ENCODE measurements at regions not wholly inside any gene's neighbourhood (a gene's known extent, or its start where the extent isn't known, plus 50 kb on each side); places are given as distances from the start of the nearest gene placed in this dataset.

DNA sequence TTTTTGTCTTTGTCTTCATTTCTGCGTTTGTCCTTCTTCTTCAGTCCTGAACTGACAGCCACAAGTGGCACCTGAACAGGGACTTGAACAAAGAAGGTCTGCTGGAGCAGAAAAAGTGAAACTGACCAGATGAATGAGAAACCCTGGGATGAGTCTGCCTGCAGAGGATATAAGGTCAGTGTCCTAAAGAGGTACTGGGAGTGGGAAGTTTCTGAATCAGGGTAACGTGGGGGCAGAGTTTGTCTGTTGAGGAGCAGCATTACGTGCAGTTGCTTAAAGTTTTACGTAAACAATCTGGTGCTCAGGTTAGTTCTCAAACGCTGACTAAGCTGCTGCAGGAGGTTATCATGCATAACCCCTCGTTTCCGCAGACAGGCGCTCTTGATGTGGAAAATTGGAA lies 2057.6 kb downstream of the TP53TG3F start:
- DNase-seq = no peak

GRCh38 chr16:35523991-35524390 lies 2064.6 kb downstream of the TP53TG3F start:
- peak; percentile 1 for DNase-seq

GRCh38 chr16:35525979-35526590 lies 2066.7 kb downstream of the TP53TG3F start:
- peak; percentile 49 for DNase-seq

DNA sequence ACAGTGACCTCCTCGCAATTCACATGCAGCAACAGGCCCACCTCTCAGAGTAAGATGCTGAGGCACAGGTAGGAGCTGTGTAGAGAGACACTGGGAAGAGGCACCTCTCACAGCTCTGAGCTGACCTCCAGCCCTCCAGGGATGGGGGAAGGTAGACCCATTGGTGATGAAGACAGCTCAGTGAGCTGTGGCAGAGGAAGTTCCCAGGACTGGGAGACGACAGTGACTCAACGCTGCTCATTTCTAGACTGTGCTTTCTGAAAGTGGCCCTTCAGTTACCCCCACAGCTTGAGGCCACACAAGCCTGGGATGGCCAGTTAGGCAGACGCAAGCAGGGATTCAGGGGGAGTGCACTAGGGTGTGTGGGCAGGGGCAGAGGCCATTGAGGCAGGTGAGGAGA lies 2073.2 kb downstream of the TP53TG3F start:
- no peak for DNase-seq

- no peak for DNase-seq
These were observed 2074.3 kb downstream of the TP53TG3F start for GRCh38 chr16:35533683-35534082.

DNA sequence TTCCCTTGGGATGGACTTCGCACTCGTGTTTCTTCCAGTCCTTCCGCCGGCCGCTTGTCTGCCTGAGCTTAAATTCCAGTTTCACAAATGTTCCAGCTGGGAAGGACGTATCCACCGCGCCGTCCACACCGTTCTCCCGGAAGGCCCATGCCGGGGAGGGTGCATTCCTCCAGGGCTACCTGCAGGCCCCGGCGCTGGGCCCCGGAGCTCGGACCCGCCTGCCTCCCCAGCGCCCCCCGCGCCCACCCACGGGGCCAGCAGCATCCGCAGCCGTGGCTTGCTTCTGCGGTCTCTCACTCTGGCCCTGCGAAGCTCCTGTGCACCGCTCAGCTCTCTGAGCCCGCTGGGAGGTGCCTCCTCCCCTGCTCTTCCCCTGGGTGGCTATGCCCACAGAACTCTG lies 2084.1 kb downstream of the TP53TG3F start:
- DNase-seq = no peak

GRCh38 chr16:35552763-35553162 lies 2093.4 kb downstream of the TP53TG3F start:
- no peak for DNase-seq

- DNase-seq = no peak
These were observed 2098.3 kb downstream of the TP53TG3F start for GRCh38 chr16:35557731-35558130.

DNA sequence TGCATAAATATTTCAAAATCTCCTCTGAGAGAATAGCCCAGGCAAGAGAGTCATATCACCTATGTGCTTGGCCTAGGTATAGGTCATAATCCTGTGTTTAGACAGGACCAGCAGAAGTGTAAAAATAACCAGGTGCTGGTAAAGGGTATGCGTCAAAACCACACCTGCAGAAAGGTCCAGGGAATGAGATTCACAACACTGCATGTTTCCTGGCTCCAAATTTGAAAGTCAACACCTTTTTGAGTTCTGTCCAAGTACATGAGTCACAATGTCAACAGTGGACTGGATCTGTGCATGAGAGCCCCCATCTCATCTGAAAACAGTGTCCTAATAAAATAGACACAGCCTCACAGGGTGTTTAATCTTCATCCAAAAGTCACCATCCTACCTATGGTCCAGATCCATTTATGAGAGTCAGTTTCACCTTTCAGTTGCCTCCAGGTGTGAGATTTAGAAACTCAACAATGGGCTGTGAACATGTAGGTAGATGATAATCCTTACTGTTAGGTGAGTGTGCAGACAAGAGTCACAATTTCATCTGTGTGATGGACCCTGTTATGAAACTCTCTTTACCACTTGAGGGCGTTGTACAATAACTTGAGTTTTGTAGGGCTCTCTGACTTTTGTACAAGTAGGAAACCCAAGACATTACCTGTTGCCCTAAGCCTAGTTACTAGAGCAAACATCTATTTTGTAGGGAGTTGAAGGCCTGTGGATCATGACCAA lies 2100.7 kb downstream of the TP53TG3F start:
- no peak for DNase-seq

GRCh38 chr16:35560637-35560984 lies 2101.2 kb downstream of the TP53TG3F start:
- DNase-seq = no peak

DNA sequence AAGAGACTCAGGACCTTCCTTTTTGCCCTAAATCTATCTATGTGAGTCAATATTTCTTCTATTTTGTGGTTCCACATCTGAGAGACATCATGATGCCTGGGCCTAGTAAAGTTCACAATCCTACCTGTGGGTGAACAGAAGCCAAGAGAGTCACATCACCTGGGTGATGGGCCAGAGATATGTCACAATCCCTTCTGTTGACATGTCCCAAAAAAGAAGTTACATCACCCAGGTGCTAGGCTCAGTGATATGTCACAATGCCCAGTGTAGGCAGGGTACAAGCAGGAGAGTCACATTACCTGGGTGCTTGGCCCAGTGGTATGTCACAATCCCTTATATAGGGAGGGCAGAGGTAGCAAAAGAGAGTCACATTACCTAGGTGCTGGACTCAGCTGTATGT lies 2101.9 kb downstream of the TP53TG3F start:
- DNase-seq = no peak

- DNase-seq = no peak
These were observed 2103.1 kb downstream of the TP53TG3F start for GRCh38 chr16:35562471-35562870.

DNA sequence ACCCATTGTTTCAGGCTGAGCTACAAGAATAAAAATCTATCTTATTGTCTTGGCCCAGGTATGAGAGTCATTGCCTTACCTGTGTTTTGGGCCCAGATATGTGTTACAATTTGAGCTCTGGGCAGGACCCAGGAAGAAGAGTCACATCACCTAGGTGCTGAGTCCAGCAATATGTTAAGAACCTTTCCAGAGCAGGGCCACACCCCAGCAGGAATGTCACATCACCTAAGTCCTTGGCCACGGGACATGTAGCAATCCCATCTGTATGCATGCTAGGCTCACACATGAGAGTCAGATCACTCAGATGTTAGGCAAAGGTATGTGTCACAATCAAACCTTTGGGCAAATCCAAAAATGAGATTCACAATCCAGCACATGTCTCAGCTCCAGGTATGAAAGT lies 2103.5 kb downstream of the TP53TG3F start:
- DNase-seq = no peak

- DNase-seq = no peak
These were observed 2104.7 kb downstream of the TP53TG3F start for GRCh38 chr16:35564148-35564547.

GRCh38 chr16:35564889-35565288 lies 2105.5 kb downstream of the TP53TG3F start:
- no peak for DNase-seq

DNA sequence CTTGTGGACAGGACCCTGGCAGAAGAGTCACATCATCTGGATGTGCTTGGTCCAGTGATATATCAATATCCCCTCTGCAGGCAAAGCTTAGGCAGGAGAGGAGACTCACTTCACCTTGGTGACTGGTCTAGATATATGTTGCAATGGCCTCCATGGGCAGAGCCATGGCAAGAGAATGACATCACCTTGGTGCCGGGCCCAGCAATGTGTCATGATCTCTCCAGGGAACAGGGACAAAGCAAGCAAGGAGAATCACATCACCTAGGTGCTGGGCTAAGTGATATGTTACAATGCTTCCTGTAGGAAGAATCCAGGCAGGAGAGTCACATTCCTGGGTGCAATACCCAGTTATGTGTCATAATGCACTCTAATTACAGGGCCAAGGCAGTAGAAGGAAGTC lies 2106.2 kb downstream of the TP53TG3F start:
- no peak for DNase-seq

- no peak for DNase-seq
These were observed 2110.0 kb downstream of the TP53TG3F start for GRCh38 chr16:35569413-35569812.

DNA sequence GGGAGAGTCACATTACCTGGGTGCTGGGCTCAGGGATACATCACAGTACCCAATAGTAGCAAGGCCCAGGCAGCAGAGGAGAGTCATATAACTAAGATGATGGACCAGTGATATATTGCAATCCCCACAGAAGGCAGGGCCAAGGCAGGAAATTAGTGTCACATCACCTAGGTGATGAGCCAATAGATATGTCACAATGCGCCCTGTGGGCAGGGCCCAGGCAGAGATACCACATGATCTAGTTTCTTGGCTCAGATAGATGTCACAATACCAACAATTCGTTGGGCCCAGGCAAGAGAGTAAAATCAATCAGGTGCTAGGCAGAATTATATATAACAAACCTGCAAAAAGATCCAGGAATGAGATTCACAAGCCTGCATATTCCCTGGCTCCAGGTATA lies 2111.5 kb downstream of the TP53TG3F start:
- no peak for DNase-seq

DNA sequence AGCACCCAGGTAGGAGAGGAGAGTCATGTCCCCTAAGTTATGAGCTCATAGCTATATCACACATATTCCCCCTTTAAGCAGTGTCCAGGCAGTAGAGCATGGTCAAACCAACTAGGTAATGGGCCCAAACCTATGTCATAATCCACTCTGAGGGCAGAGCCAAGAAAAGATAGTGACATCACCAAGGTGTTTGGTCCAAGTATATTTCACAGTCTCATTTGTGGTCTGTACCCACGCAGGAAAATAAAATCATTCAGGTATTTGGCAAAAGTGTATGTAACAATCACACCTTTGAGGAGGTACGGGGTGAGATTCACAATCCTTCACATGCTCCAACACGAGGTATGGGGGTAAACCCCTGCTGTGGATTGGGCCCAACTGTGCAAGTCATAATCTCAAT lies 2112.8 kb downstream of the TP53TG3F start:
- no peak for DNase-seq

- no peak for DNase-seq
These were observed 2114.0 kb downstream of the TP53TG3F start for GRCh38 chr16:35573407-35573806.

GRCh38 chr16:35574011-35574410 lies 2114.6 kb downstream of the TP53TG3F start:
- DNase-seq = no peak

GRCh38 chr16:35574454-35575431 lies 2115.3 kb downstream of the TP53TG3F start:
- DNase-seq = peak; percentile 3

- no peak for DNase-seq
These were observed 2116.0 kb downstream of the TP53TG3F start for GRCh38 chr16:35575432-35575821.

DNA sequence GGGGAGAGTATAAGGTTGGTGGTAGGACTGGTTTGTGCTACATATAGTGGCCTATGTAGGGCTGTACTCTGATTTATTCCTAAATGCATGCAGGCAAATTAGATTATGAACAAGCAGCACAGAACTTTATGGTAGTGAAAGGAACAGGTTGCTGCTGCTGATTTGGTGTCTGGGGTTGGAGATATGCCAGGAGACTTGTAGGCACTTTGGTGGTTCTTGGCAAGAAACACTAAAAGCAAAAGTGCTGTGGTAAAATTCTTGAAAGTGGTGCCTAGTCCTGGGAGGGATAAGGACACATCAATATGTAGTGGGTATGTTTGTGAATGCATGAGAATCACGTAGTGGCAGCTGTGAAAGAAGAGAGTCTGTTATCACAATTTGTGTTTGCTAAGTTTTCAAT lies 2126.0 kb downstream of the TP53TG3F start:
- DNase-seq = no peak
